IMR-90 (cell line): ENCODE measurements at regions not wholly inside any gene's neighbourhood (a gene's known extent, or its start where the extent isn't known, plus 50 kb on each side); places are given as distances from the start of the nearest gene placed in this dataset.

Experiments used
- ATAC-seq: fragments of 200-7000 bp; cut with Tn5 transposase; 2 replicates; pipeline ENCODE4 v1.9.1; 2020; ENCODE audit warnings: low read depth, mild to moderate bottlenecking, moderate library complexity
- BruUV-seq: library from RNA; stranded (reverse); fragments of 400-500 nt; replicated peaks from 2 replicates; lab custom pipeline; 2021; lab: Mats Ljungman, UMichigan
- CTCF ChIA-PET: fragments of 300-600 bp; formaldehyde crosslinking; extraction: SDS; loops from one replicate; lab custom pipeline; 2021; ENCODE audit warnings: antibody characterized with exemption; lab: Yijun Ruan, JAX
- POLR2A ChIA-PET: fragments of 300-600 bp; sonication (Branson Sonifier 250); formaldehyde crosslinking; loops from one replicate; lab custom pipeline; 2022; ENCODE audit warnings: antibody characterized with exemption; ENCODE audit not compliant: unreplicated experiment; lab: Charles Lee
- DNase-seq: peaks from one replicate; pipeline ENCODE4 v3.0.0; 2013
- H2AFZ ChIP-seq: replicated peaks from 2 replicates; pipeline ENCODE3; 2013; ENCODE audit warnings: low read length, mild to moderate bottlenecking; ENCODE audit not compliant: poor library complexity
- H2AK5ac ChIP-seq: 2 replicates; pipeline ENCODE4 v1.6.1; 2013; ENCODE audit warnings: low read depth, low read length, inconsistent platforms
- H2AK9ac ChIP-seq: replicated peaks from 2 replicates; pipeline ENCODE3; 2013; ENCODE audit warnings: mild to moderate bottlenecking, low read depth, low read length, moderate library complexity; ENCODE audit not compliant: poor library complexity
- H2BK120ac ChIP-seq: 2 replicates; pipeline ENCODE4 v1.6.1; 2013; ENCODE audit warnings: low read depth, low read length, inconsistent platforms
- H2BK15ac ChIP-seq: 3 replicates; pipeline ENCODE4 v1.6.1; 2013; ENCODE audit warnings: low read depth, low read length, inconsistent platforms
- H2BK20ac ChIP-seq: 2 replicates; pipeline ENCODE4 v1.6.1; 2013; ENCODE audit warnings: low read depth, mild to moderate bottlenecking, inconsistent platforms, low read length, moderate library complexity
- H2BK5ac ChIP-seq: 2 replicates; pipeline ENCODE4 v1.6.1; 2013; ENCODE audit warnings: mild to moderate bottlenecking, low read depth, low read length, inconsistent platforms; ENCODE audit not compliant: poor library complexity, severe bottlenecking
- H3K14ac ChIP-seq: replicated peaks from 2 replicates; pipeline ENCODE4 v1.6.1; 2013; ENCODE audit warnings: low read depth, low read length, inconsistent platforms
- H3K18ac ChIP-seq: 2 replicates; pipeline ENCODE4 v1.6.1; 2013; ENCODE audit warnings: low read depth, low read length, control low read depth
- H3K23ac ChIP-seq: 2 replicates; pipeline ENCODE4 v1.6.1; 2013; ENCODE audit warnings: low read depth, low read length, inconsistent platforms
- H3K27ac ChIP-seq: 2 replicates; pipeline ENCODE4 v1.5.1; 2013; ENCODE audit warnings: mild to moderate bottlenecking, control low read depth, low read length; ENCODE audit not compliant: insufficient read depth
- H3K27me3 ChIP-seq: 2 replicates; pipeline ENCODE4 v1.6.1; 2013; ENCODE audit warnings: low read length; ENCODE audit not compliant: control insufficient read depth, insufficient read depth
- H3K36me3 ChIP-seq: 2 replicates; pipeline ENCODE4 v1.6.1; 2013; ENCODE audit warnings: low read length, mixed read lengths; ENCODE audit not compliant: control insufficient read depth, insufficient read depth
- H3K4ac ChIP-seq: 2 replicates; pipeline ENCODE4 v1.6.1; 2013; ENCODE audit warnings: low read depth, low read length, inconsistent platforms
- H3K4me1 ChIP-seq: 2 replicates; pipeline ENCODE4 v1.6.1; 2013; ENCODE audit warnings: low read length, mixed read lengths; ENCODE audit not compliant: control insufficient read depth, insufficient read depth
- H3K4me2 ChIP-seq: 2 replicates; pipeline ENCODE4 v1.6.1; 2013; ENCODE audit warnings: low read depth, mild to moderate bottlenecking, control low read depth, low read length, moderate library complexity
- H3K4me3 ChIP-seq: 2 replicates; pipeline ENCODE4 v1.5.1; 2013; ENCODE audit warnings: low read depth, mild to moderate bottlenecking, control low read depth, low read length, moderate library complexity; ENCODE audit not compliant: insufficient read depth
- H3K56ac ChIP-seq: 2 replicates; pipeline ENCODE4 v1.6.1; 2013; ENCODE audit warnings: low read length, inconsistent platforms; ENCODE audit not compliant: insufficient read depth; ENCODE audit errors: extremely low read depth
- H3K79me1 ChIP-seq, 2 experiments: 2 replicates each; pipeline ENCODE4 v1.6.1; 2013; ENCODE audit warnings: low read length in 2 of 2, inconsistent platforms in 1 of 2, low read depth in 1 of 2
- H3K9ac ChIP-seq: 2 replicates; pipeline ENCODE4 v1.6.1; 2013; ENCODE audit warnings: low read depth, low read length, control low read depth
- H3K9me1 ChIP-seq: 2 replicates; pipeline ENCODE4 v1.6.1; 2013; ENCODE audit warnings: low read length, inconsistent platforms; ENCODE audit not compliant: insufficient read depth
- H3K9me3 ChIP-seq: 2 replicates; pipeline ENCODE4 v1.6.1; 2013; ENCODE audit warnings: low read length; ENCODE audit not compliant: control insufficient read depth, insufficient read depth
- H4K20me1 ChIP-seq: 2 replicates; pipeline ENCODE4 v1.6.1; 2013; ENCODE audit warnings: low read length, inconsistent platforms; ENCODE audit not compliant: insufficient read depth
- H4K5ac ChIP-seq: 2 replicates; pipeline ENCODE4 v1.6.1; 2013; ENCODE audit warnings: mild to moderate bottlenecking, low read depth, low read length, control low read depth
- H4K8ac ChIP-seq, 2 experiments: 2 replicates each; pipeline ENCODE4 v1.6.1; 2013; ENCODE audit warnings: low read depth in 2 of 2, low read length in 2 of 2, control low read depth in 1 of 2, inconsistent platforms in 1 of 2
- H4K91ac ChIP-seq: 2 replicates; pipeline ENCODE4 v1.6.1; 2013; ENCODE audit warnings: low read depth, low read length, inconsistent platforms; ENCODE audit not compliant: insufficient read depth
- BHLHE40 ChIP-seq: fragments of 150-350 bp; IDR thresholded peaks from 2 replicates; pipeline ENCODE4 v1.6.1; 2016; ENCODE audit warnings: mild to moderate bottlenecking, low read depth, low read length
- CEBPB ChIP-seq: IDR thresholded peaks from 2 replicates; pipeline ENCODE4 v1.6.1; 2012; ENCODE audit warnings: low read depth, low read length, improper control_type of control experiment
- CHD1 ChIP-seq: IDR thresholded peaks from 2 replicates; pipeline ENCODE4 v1.6.1; 2012; ENCODE audit warnings: low read depth, low read length, improper control_type of control experiment
- CTCF ChIP-seq: conservative IDR thresholded peaks from 2 replicates; pipeline ENCODE4 v1.5.1; 2012; ENCODE audit warnings: mild to moderate bottlenecking, low read depth, low read length, improper control_type of control experiment
- FOS ChIP-seq: fragments of 150-350 bp; IDR thresholded peaks from 2 replicates; pipeline ENCODE4 v1.6.1; 2016; ENCODE audit warnings: low read depth, low read length
- MAFK ChIP-seq: IDR thresholded peaks from 2 replicates; pipeline ENCODE4 v1.6.1; 2012; ENCODE audit warnings: low read depth, low read length, improper control_type of control experiment
- MAZ ChIP-seq: IDR thresholded peaks from 2 replicates; pipeline ENCODE4 v1.6.1; 2012; ENCODE audit warnings: low read depth, mild to moderate bottlenecking, low read length, improper control_type of control experiment, moderate library complexity, borderline replicate concordance
- MXI1 ChIP-seq: IDR thresholded peaks from 2 replicates; pipeline ENCODE4 v1.6.1; 2012; ENCODE audit warnings: low read depth, mild to moderate bottlenecking, low read length, moderate library complexity, borderline replicate concordance
- POLR2A ChIP-seq: IDR thresholded peaks from 2 replicates; pipeline ENCODE4 v1.6.1; 2012; ENCODE audit warnings: mild to moderate bottlenecking, low read depth, low read length
- RAD21 ChIP-seq: IDR thresholded peaks from 2 replicates; pipeline ENCODE4 v1.6.1; 2012; ENCODE audit warnings: low read length, improper control_type of control experiment
- RCOR1 ChIP-seq: IDR thresholded peaks from 2 replicates; pipeline ENCODE4 v1.6.1; 2012; ENCODE audit warnings: mild to moderate bottlenecking, low read length, improper control_type of control experiment; ENCODE audit not compliant: insufficient replicate concordance
- SMC3 ChIP-seq: fragments of 150-350 bp; IDR thresholded peaks from 2 replicates; pipeline ENCODE4 v1.6.1; 2016; ENCODE audit warnings: low read depth, mild to moderate bottlenecking, antibody characterized with exemption, low read length, moderate library complexity
- WGBS, 2 experiments: methylation state at CpG; one replicate each; pipeline versions ENCODE4 v1.1.5 to v1.1.7; 2013; ENCODE audit warnings: missing lambda C conversion rate in 2 of 2; ENCODE audit not compliant: insufficient read length in 1 of 2; ENCODE audit errors: extremely low coverage in 2 of 2; 5-methylcytosine and 5-hydroxymethylcytosine counted together
- dilution Hi-C: fragments of 300-500 bp; cut with HindIII; formaldehyde crosslinking; loops from one replicate; pipeline ENCODE4 v1.14.3; 2018; ENCODE audit warnings: low sequenced_read_pairs; ENCODE audit not compliant: unreplicated experiment
- in situ Hi-C: fragments of 300-500 bp; cut with MboI; formaldehyde crosslinking; loops from 3 replicates; pipeline ENCODE4 v1.14.3; 2019; ENCODE audit warnings: low sequenced_read_pairs, inconsistent platforms, mixed read lengths
- intact Hi-C: fragments of 100-400 bp; cut with micrococcal nuclease; formaldehyde crosslinking; loops from 2 replicates; pipeline ENCODE4 v1.10.0; 2022
- TF ChIP-seq, protein P1 (sequence below): fragments of 150-350 bp; IDR thresholded peaks from 2 replicates; pipeline ENCODE4 v1.6.1; 2017; ENCODE audit warnings: mild to moderate bottlenecking, antibody characterized with exemption, low read length, low read depth

DNA sequence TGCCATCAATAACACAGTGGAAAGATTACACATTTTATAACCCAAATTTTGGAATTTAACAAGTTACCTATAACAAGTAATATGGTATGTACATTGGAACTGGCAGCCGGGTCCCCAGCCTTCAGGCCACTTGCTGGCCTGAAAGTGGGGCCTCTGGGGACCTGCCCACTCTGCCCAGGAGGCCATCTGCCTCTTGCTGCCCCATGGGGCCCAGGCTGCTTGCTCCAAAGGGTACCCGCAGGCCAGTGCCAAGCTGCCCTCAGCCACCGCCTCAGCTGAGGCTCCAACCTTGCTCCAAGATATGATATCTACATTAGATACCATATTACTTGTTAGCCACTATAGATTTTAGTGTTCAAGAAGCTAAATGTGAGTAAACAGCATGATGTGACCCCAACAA, 120.8 kb upstream of the TMEFF2 start:
- Histone ChIP-seq H2BK120ac (no peak overlapping the region), H2AK5ac (no peak overlapping the region), H3K4me2 (no peak overlapping the region), H2AK9ac (no peak overlapping the region), H3K27me3 (no peaks in the 10 kb centered on the region), H4K8ac (no peak overlapping the region), H3K9me3 (no peaks in the 10 kb centered on the region), H3K23ac (no peak overlapping the region), H4K20me1 (no peaks in the 10 kb centered on the region), H3K9me1 (no peaks in the 10 kb centered on the region), H2BK15ac (no peak overlapping the region), H3K4me1 (no peaks in the 10 kb centered on the region), H2BK20ac (no peak overlapping the region), H3K56ac (no peak overlapping the region), H2AFZ (no peak overlapping the region), H3K4me3 (no peak overlapping the region), H4K5ac (no peak overlapping the region), H4K91ac (no peak overlapping the region), H3K36me3 (no peaks in the 10 kb centered on the region), H3K18ac (no peak overlapping the region), H3K79me1 (no peaks in the 10 kb centered on the region), H3K14ac (no peak overlapping the region), H2BK5ac (no peak overlapping the region), H3K27ac (no peak overlapping the region), H3K4ac (no peak overlapping the region), H3K9ac (no peak overlapping the region)
- ChIA-PET CTCF (no interaction called here), POLR2A (no interaction called here)
- ATAC-seq (no peak), DNase-seq (no peak)
- TF ChIP-seq SMC3 (no peak), CEBPB (no peak), FOS (no peak), CHD1 (no peak), MAFK (no peak), RAD21 (no peak), MAZ (no peak), MXI1 (no peak), BHLHE40 (no peak), RCOR1 (no peak), POLR2A (no peak), CTCF (no peak)
- TF ChIP-seq, protein P1, sequence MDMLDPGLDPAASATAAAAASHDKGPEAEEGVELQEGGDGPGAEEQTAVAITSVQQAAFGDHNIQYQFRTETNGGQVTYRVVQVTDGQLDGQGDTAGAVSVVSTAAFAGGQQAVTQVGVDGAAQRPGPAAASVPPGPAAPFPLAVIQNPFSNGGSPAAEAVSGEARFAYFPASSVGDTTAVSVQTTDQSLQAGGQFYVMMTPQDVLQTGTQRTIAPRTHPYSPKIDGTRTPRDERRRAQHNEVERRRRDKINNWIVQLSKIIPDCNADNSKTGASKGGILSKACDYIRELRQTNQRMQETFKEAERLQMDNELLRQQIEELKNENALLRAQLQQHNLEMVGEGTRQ = no peak
- intact Hi-C loops = no loop called here
- no CpG with 5 or more reads among the region's 3 CpGs for WGBS, 2 experiments
- dilution Hi-C loops = no loop called here
- no TSS peak for BruUV-seq
- in situ Hi-C loops = no loop called here
